Stomach smooth muscle (tissue), 2 donors: ENCODE measurements at regions not wholly inside any gene's neighbourhood (a gene's known extent, or its start where the extent isn't known, plus 50 kb on each side); places are given as distances from the start of the nearest gene placed in this dataset.
"Not testable (repeated sequence)": the region's sequence is repeated elsewhere in the genome, so short reads cannot be mapped to it uniquely, and the experiment has no call there.

ENCODE experiments used
- H3K27ac ChIP-seq: one replicate; pipeline ENCODE4 v1.7.0; 2013; ENCODE audit warnings: mild to moderate bottlenecking, low read length, inconsistent platforms
- H3K27me3 ChIP-seq, 2 donors: one replicate each; pipeline ENCODE4 v1.7.0; 2013; ENCODE audit warnings: low read length in 2 of 2; ENCODE audit not compliant: insufficient read depth in 2 of 2, control insufficient read depth in 1 of 2
- H3K36me3 ChIP-seq, 2 donors: one replicate each; pipeline ENCODE4 v1.7.0; 2013; ENCODE audit warnings: low read length in 2 of 2; ENCODE audit not compliant: control insufficient read depth in 2 of 2, insufficient read depth in 2 of 2
- H3K4me1 ChIP-seq: one replicate; pipeline ENCODE4 v1.7.0; 2013; ENCODE audit warnings: low read length; ENCODE audit not compliant: control insufficient read depth, insufficient read depth
- H3K4me3 ChIP-seq, 2 donors: one replicate each; pipeline ENCODE4 v1.7.0; 2013; ENCODE audit warnings: low read length in 2 of 2
- H3K9ac ChIP-seq, 2 donors: one replicate each; pipeline ENCODE4 v1.7.0; 2013; ENCODE audit warnings: low read length in 2 of 2, mild to moderate bottlenecking in 1 of 2
- H3K9me3 ChIP-seq, 2 donors: one replicate each; pipeline ENCODE4 v1.7.0; 2013; ENCODE audit warnings: low read length in 2 of 2; ENCODE audit not compliant: control insufficient read depth in 2 of 2
- donor health status: healthy.
- donor health status: Pancreatic carcinoma.

DNA sequence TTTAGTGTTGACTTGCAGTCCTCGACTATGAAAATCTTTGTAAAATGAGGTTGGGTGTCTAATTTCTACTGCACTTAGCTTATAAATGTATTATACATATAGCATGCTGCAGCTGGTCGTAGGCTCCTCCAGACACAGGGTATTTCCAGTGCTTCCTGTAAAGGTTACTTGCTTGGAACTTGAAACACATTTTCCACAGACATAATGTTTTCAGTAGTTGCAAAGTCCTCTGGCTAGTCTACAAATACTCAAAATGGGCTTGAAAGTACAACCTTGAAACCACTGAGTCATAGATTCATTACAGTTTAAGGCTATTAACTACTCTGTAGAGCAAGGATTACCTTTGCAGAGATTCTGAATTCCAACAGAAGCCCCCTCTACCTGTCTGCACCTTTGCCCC lies 464.1 kb downstream of the RAP2B start:
- Histone ChIP-seq H3K36me3 (no peaks in the 10 kb centered on the region), H3K9me3 (no peaks in the 10 kb centered on the region), H3K4me1 (no peaks in the 10 kb centered on the region), H3K27me3 (no peaks in the 10 kb centered on the region), H3K9ac (no peak overlapping the region), H3K27ac (no peak overlapping the region), H3K4me3 (no peak overlapping the region)

DNA sequence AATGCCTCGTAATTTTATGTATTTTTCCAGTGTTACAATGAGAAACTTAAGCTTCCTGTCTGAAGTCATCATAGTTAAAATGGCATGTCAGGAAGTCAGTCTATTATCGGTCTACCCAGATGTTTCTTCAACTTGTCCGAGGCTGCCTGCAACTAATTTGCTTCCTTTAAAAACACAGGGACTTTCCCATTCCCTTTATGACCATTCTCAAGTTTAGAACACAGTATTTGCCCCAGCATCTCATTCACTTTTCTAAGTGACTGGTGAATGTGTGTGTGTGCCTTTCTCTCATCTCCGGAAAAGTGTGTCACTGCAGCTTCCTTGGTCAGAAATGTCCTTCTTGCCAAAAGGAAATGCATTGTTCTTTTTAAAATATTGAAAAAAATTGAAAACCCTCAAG lies 466.6 kb downstream of the RAP2B start:
- H3K27ac ChIP-seq = no peak overlapping the region
- H3K4me1 ChIP-seq = no peaks in the 10 kb centered on the region

DNA sequence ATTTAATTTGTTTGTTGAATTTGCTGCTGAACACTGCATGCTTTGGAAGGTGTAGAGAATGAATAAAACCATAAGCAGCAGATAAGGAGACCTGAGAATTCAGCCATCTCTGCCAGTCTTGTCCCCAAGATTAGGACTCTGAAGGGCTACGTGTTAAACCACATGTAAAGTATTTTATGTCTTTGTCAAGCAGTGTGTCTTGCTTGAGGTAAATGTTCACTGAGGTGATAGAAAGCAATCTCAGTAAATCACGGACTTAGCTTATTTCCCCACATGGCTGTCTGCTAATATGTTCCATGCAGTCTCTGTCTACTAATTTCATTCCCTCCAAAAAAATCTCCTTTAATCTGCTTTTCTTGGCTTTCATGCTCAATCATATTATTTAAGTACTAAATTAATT lies 467.1 kb downstream of the RAP2B start:
- H3K9me3 ChIP-seq = no peaks in the 10 kb centered on the region
- H3K9ac ChIP-seq = no peak overlapping the region
- no peak overlapping the region for H3K27ac ChIP-seq
- H3K27me3 ChIP-seq = no peaks in the 10 kb centered on the region
- H3K36me3 ChIP-seq = no peaks in the 10 kb centered on the region
- no peaks in the 10 kb centered on the region for H3K4me1 ChIP-seq
- H3K4me3 ChIP-seq = no peak overlapping the region

More for the DNA sequence above, 466.6 kb downstream of the RAP2B start:
- Histone ChIP-seq H3K9me3 (no peaks in the 10 kb centered on the region), H3K27me3 (no peaks in the 10 kb centered on the region), H3K36me3 (no peaks in the 10 kb centered on the region), H3K9ac (no peak overlapping the region), H3K4me3 (no peak overlapping the region)

DNA sequence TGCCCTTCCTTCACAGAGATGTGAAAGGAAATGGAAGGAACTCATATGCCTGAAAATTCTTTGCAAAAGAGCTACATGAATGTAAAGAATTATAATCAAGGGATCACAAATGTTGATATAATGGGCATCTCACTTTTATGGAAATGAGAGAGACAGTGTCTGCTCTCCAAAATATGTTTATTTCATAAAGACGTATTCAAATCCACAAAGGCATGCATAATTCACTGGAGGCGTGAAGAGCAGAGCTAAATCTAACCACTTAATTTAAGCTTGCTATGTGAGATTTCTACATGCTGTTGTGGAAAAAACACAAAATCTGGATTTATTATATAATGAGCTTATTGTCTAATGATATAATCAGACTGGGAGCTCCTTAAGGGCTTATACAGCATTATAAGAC lies 469.1 kb downstream of the RAP2B start:
- H3K36me3 ChIP-seq = no peaks in the 10 kb centered on the region
- H3K9ac ChIP-seq = no peak overlapping the region
- no peaks in the 10 kb centered on the region for H3K27me3 ChIP-seq
- no peak overlapping the region for H3K27ac ChIP-seq
- no peak overlapping the region for H3K4me3 ChIP-seq
- no peaks in the 10 kb centered on the region for H3K9me3 ChIP-seq
- no peaks in the 10 kb centered on the region for H3K4me1 ChIP-seq

DNA sequence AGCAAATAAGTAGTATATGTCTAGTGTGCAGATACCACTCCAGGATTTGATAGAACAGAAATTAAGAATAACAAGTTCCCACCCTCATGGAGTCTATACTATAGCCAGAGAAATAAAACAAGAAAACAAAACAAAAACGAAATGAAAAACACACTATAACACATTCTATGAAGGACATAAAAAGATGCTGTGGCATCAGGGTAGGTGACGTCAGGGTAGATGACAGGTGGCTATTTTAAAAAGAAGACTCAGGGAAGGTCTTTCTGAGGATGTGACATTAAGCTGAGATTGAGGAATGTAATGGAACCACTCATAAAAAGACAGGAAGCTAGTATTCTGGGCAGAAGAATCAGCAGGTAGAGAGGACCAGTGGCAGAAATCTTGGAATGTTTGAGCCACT lies 469.6 kb downstream of the RAP2B start:
- Histone ChIP-seq H3K9ac (no peak overlapping the region), H3K27ac (no peak overlapping the region), H3K36me3 (no peaks in the 10 kb centered on the region), H3K4me3 (no peak overlapping the region), H3K9me3 (no peaks in the 10 kb centered on the region), H3K4me1 (no peaks in the 10 kb centered on the region), H3K27me3 (no peaks in the 10 kb centered on the region)

DNA sequence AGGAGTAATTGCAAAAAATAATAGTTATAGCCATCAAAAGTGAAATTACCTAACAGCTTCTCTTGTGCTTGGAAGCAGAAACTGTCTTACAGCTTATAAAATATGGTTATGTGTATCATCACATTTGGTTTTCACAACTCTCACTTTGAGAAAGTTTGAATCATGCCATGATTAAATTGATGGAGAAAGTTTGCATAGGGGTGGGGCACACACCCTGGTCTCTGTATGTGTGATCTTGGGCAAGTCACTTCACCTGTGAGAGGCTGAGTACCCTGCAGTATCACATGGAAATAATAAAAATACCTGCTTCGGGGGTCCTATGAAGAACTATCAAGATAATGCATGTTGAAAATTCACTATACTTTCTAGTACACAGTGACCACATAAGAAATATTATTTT lies 471.4 kb downstream of the RAP2B start:
- no peaks in the 10 kb centered on the region for H3K4me1 ChIP-seq
- H3K9ac ChIP-seq = no peak overlapping the region
- no peaks in the 10 kb centered on the region for H3K36me3 ChIP-seq
- H3K9me3 ChIP-seq = no peaks in the 10 kb centered on the region
- H3K4me3 ChIP-seq = no peak overlapping the region
- H3K27ac ChIP-seq = no peak overlapping the region
- no peaks in the 10 kb centered on the region for H3K27me3 ChIP-seq

GRCh38 chr3:153634683-153635082 lies 472.7 kb downstream of the RAP2B start:
- Histone ChIP-seq H3K4me3 (no peak overlapping the region), H3K27ac (no peak overlapping the region)

GRCh38 chr3:153639631-153640030 lies 477.6 kb downstream of the RAP2B start:
- Histone ChIP-seq H3K9ac (no peak overlapping the region), H3K9me3 (no peaks in the 10 kb centered on the region), H3K27ac (no peak overlapping the region), H3K4me1 (no peaks in the 10 kb centered on the region), H3K36me3 (no peaks in the 10 kb centered on the region), H3K27me3 (no peaks in the 10 kb centered on the region), H3K4me3 (no peak overlapping the region)

More at GRCh38 chr3:153634683-153635082, 472.7 kb downstream of the RAP2B start:
- Histone ChIP-seq H3K36me3 (no peaks in the 10 kb centered on the region), H3K9ac (no peak overlapping the region), H3K9me3 (no peaks in the 10 kb centered on the region), H3K27me3 (no peaks in the 10 kb centered on the region), H3K4me1 (no peaks in the 10 kb centered on the region)

DNA sequence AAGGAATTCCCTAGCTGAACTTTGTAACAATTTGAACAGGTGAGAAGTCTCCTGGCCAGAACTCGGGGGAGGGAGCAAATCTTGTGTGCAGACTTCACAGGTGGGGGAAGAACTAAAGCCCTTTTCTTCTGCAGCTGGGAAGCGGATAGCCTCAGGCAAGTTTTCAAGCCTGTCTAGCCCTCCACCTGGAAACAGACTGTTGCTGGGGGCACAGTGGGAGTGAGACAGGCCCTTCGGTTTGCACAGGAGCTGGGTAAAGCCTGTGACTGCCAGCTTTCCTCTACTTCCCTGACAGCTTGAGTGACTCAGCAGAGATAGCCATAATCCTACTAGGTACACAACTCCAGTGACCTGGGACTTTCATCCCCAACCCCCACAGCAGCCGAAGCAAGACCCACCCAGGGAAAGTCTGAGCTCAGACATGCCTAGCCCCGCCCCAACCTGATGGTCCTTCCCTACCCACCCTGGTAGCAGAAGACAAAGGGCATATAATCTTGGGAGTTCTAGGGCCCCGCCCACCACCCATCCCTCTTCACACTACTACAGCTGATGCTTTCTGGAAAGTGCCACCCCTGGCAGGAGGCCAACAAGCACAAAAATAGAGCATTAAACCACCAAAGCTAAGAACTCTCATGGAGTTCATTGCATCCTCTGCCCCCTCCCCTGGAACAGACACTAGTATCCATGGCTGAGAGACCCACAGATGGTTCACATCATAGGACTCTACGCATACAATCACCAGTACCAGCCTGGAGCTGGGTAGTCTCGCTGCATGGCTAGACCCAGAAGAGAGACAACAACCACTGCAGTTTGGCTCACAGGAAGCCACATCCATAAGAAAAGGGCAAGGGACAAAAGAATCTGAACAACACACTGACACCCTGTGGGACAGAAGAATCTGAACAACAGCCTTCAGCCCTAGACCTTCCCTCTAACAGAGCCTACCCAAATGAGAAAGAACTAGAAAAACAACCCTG lies 479.0 kb downstream of the RAP2B start:
- no peaks in the 10 kb centered on the region for H3K9me3 ChIP-seq
- no peak overlapping the region for H3K4me3 ChIP-seq
- no peaks in the 10 kb centered on the region for H3K27me3 ChIP-seq
- no peak overlapping the region for H3K27ac ChIP-seq
- H3K4me1 ChIP-seq = no peaks in the 10 kb centered on the region
- H3K36me3 ChIP-seq = no peaks in the 10 kb centered on the region
- no peak overlapping the region for H3K9ac ChIP-seq

GRCh38 chr3:153642576-153642975 lies 478.6 kb upstream of the ARHGEF26 start:
- not testable (repeated sequence) for H3K9me3 ChIP-seq, H3K4me1 ChIP-seq, H3K36me3 ChIP-seq, H3K4me3 ChIP-seq, H3K9ac ChIP-seq, H3K27ac ChIP-seq, H3K27me3 ChIP-seq

GRCh38 chr3:153643471-153643870 lies 477.7 kb upstream of the ARHGEF26 start:
- not testable (repeated sequence) for H3K27ac ChIP-seq

More at GRCh38 chr3:153643471-153643870, 477.7 kb upstream of the ARHGEF26 start:
- not testable (repeated sequence) for H3K36me3 ChIP-seq, H3K9me3 ChIP-seq, H3K27me3 ChIP-seq, H3K4me3 ChIP-seq, H3K4me1 ChIP-seq, H3K9ac ChIP-seq
